OCI-LY3 (cell line): ENCODE measurements at regions not wholly inside any gene's neighbourhood (a gene's known extent, or its start where the extent isn't known, plus 50 kb on each side); places are given as distances from the start of the nearest gene placed in this dataset.

Experiments used
- H2AFZ ChIP-seq: fragments of 200-600, 300-600 bp; shearing (Covaris generic); 2 replicates; pipeline ENCODE4 v1.6.0; 2014; ENCODE audit warnings: antibody characterized with exemption, low read depth, low read length
- H3K27ac ChIP-seq: fragments of 200-600, 300-600 bp; sonication (generic); 2 replicates; pipeline ENCODE4 v1.5.1; 2014; ENCODE audit warnings: mild to moderate bottlenecking, low read length, moderate library complexity, mixed read lengths
- H3K27me3 ChIP-seq: fragments of 200-600, 300-600 bp; sonication (generic); 2 replicates; pipeline ENCODE4 v1.6.1; 2014; ENCODE audit warnings: low read depth, low read length, mixed read lengths
- H3K36me3 ChIP-seq: fragments of 200-600, 300-600 bp; sonication (generic); replicated peaks from 2 replicates; pipeline ENCODE3; 2014; ENCODE audit warnings: low read depth, low read length, mixed read lengths
- H3K4me1 ChIP-seq: fragments of 300-600, 200-600 bp; sonication (generic); 2 replicates; pipeline ENCODE4 v1.6.1; 2014; ENCODE audit warnings: low read length, mixed read lengths
- H3K4me2 ChIP-seq: fragments of 200-600, 300-600 bp; sonication (generic); 2 replicates; pipeline ENCODE4 v1.6.1; 2014; ENCODE audit warnings: low read length, mixed read lengths
- H3K4me3 ChIP-seq: fragments of 300-600, 200-600 bp; sonication (generic); 2 replicates; pipeline ENCODE4 v1.5.1; 2014; ENCODE audit warnings: antibody characterized with exemption, mild to moderate bottlenecking, low read length, moderate library complexity
- H3K79me2 ChIP-seq: fragments of 300-600, 200-600 bp; shearing (Covaris generic); 2 replicates; pipeline ENCODE4 v1.6.1; 2014; ENCODE audit warnings: mild to moderate bottlenecking, low read length, mixed read lengths
- H3K9ac ChIP-seq: fragments of 300-600, 200-600 bp; shearing (Covaris generic); 2 replicates; pipeline ENCODE4 v1.6.0; 2014; ENCODE audit warnings: mild to moderate bottlenecking, low read length, moderate library complexity
- H3K9me3 ChIP-seq: fragments of 200-600, 300-600 bp; shearing (Covaris generic); 2 replicates; pipeline ENCODE4 v1.6.1; 2014; ENCODE audit warnings: low read length, mixed read lengths; ENCODE audit not compliant: insufficient read depth
- H4K20me1 ChIP-seq: fragments of 200-600, 300-600 bp; sonication (generic); 2 replicates; pipeline ENCODE4 v1.6.1; 2016; ENCODE audit warnings: low read length, mixed read lengths; ENCODE audit not compliant: insufficient read depth
- CTCF ChIP-seq: fragments of 200-600, 300-600 bp; sonication (generic); IDR thresholded peaks from 2 replicates; pipeline ENCODE4 v1.5.1; 2014; ENCODE audit warnings: antibody characterized with exemption, low read length, low read depth
- EZH2phosphoT487 ChIP-seq: fragments of 200-600 bp; shearing (Covaris generic); IDR thresholded peaks from 2 replicates; pipeline ENCODE4 v1.6.1; 2018; ENCODE audit warnings: antibody characterized with exemption, mixed run types, low read depth

- TF ChIP-seq EZH2phosphoT487, result no peak
- TF ChIP-seq CTCF, result no peak
- Histone ChIP-seq H2AFZ (0 out of 2 replicates have a peak overlapping the region, but pooled peaks have one; percentile 8), H3K9ac (peak overlapping the region; percentile 41; the same call in 1 of the 2 replicates), H3K9me3 (no peaks in the 10 kb centered on the region), H3K79me2 (no peaks in the 10 kb centered on the region), H4K20me1 (no peaks in the 10 kb centered on the region), H3K4me2 (peak overlapping the region; percentile 35), H3K4me3 (no peak overlapping the region), H3K27ac (peak overlapping the region; percentile 96), H3K4me1 (peaks cover 53% of the 10 kb centered on the region), H3K36me3 (no peaks in the 10 kb centered on the region), H3K27me3 (no peaks in the 10 kb centered on the region)
Measured at GRCh38 chr1:8167936-8168335, 141.8 kb upstream of the ERRFI1 start.

GRCh38 chr1:8166406-8166805, 140.3 kb upstream of the ERRFI1 start:
- peak overlapping the region; percentile 58 for H3K9ac ChIP-seq
- TF ChIP-seq EZH2phosphoT487, result no peak
- no peak for TF ChIP-seq CTCF
- peak overlapping the region; percentile 76 for H3K4me2 ChIP-seq
- H2AFZ ChIP-seq, result no peak overlapping the region
- H3K4me1 ChIP-seq, result peaks cover 67% of the 10 kb centered on the region
- H3K9me3 ChIP-seq, result no peaks in the 10 kb centered on the region
- H3K27me3 ChIP-seq, result no peaks in the 10 kb centered on the region
- H4K20me1 ChIP-seq, result no peaks in the 10 kb centered on the region
- no peaks in the 10 kb centered on the region for H3K79me2 ChIP-seq
- peak overlapping the region; percentile 96 for H3K27ac ChIP-seq
- peak overlapping the region; percentile 35; the same call in 1 of the 2 replicates for H3K4me3 ChIP-seq
- H3K36me3 ChIP-seq, result no peaks in the 10 kb centered on the region

- TF ChIP-seq CTCF, result peak; percentile 48
- TF ChIP-seq EZH2phosphoT487, result no peak
- H3K9ac ChIP-seq, result peak overlapping the region; percentile 58; the same call in 1 of the 2 replicates
- no peaks in the 10 kb centered on the region for H3K36me3 ChIP-seq
- peak overlapping the region; percentile 76 for H3K4me2 ChIP-seq
- H2AFZ ChIP-seq, result no peak overlapping the region; the same call in 1 of the 2 replicates
- peaks cover 73% of the 10 kb centered on the region for H3K4me1 ChIP-seq
- H3K27ac ChIP-seq, result peak overlapping the region; percentile 96
- H3K4me3 ChIP-seq, result peak overlapping the region; percentile 35
- H3K9me3 ChIP-seq, result no peaks in the 10 kb centered on the region
- no peaks in the 10 kb centered on the region for H3K27me3 ChIP-seq
- no peaks in the 10 kb centered on the region for H3K79me2 ChIP-seq
- no peaks in the 10 kb centered on the region for H4K20me1 ChIP-seq
Measured at GRCh38 chr1:8165595-8166360, 139.7 kb upstream of the ERRFI1 start.

GRCh38 chr1:8164670-8165069, 138.6 kb upstream of the ERRFI1 start:
- H3K27ac ChIP-seq, result no peak overlapping the region
- H3K4me1 ChIP-seq, result peaks cover 68% of the 10 kb centered on the region
- H3K9me3 ChIP-seq, result no peaks in the 10 kb centered on the region
- no peak overlapping the region for H3K4me2 ChIP-seq
- no peak overlapping the region for H2AFZ ChIP-seq
- H3K79me2 ChIP-seq, result no peaks in the 10 kb centered on the region
- H3K27me3 ChIP-seq, result no peaks in the 10 kb centered on the region
- H3K36me3 ChIP-seq, result no peaks in the 10 kb centered on the region
- H3K9ac ChIP-seq, result no peak overlapping the region
- TF ChIP-seq CTCF (no peak), EZH2phosphoT487 (no peak)
- no peaks in the 10 kb centered on the region for H4K20me1 ChIP-seq
- H3K4me3 ChIP-seq, result no peak overlapping the region
